Progenitor cell of endocrine pancreas (in vitro differentiated cells): ENCODE measurements at regions not wholly inside any gene's neighbourhood (a gene's known extent, or its start where the extent isn't known, plus 50 kb on each side); places are given as distances from the start of the nearest gene placed in this dataset.
A peak's percentile ranks its signal among the peaks of the same experiment; 100 is the strongest.

ENCODE experiments used
- DNase-seq: peaks from one replicate; pipeline ENCODE4 v3.0.0; 2021; ENCODE audit warnings: low spot score; ENCODE audit not compliant: unreplicated experiment
- H3K27ac Mint-ChIP-seq: 2 replicates; pipeline ENCODE4 v1.8.0; 2021; ENCODE audit warnings: mild to moderate bottlenecking, moderate library complexity, mixed read lengths
- H3K27me3 Mint-ChIP-seq: 2 replicates; pipeline ENCODE4 v1.8.0; 2021; ENCODE audit warnings: mixed read lengths
- H3K36me3 Mint-ChIP-seq: 2 replicates; pipeline ENCODE4 v1.8.0; 2022; ENCODE audit warnings: mixed read lengths; ENCODE audit not compliant: insufficient read depth
- H3K4me1 Mint-ChIP-seq: 2 replicates; pipeline ENCODE4 v1.8.0; 2021; ENCODE audit warnings: low read depth, mixed read lengths
- H3K4me3 Mint-ChIP-seq: 2 replicates; pipeline ENCODE4 v1.8.0; 2021; ENCODE audit warnings: low read depth, mild to moderate bottlenecking, moderate library complexity, mixed read lengths
- H3K9me3 Mint-ChIP-seq: 2 replicates; pipeline ENCODE4 v1.8.0; 2021; ENCODE audit warnings: low read depth, mixed read lengths
- TF ChIP-seq, protein P1 (sequence below): fragments of 200-600 bp; sonication (generic); IDR thresholded peaks from one replicate; pipeline ENCODE4 v1.5.0; 2021; ENCODE audit warnings: antibody characterized with exemption, mild to moderate bottlenecking; ENCODE audit not compliant: unreplicated experiment

DNA sequence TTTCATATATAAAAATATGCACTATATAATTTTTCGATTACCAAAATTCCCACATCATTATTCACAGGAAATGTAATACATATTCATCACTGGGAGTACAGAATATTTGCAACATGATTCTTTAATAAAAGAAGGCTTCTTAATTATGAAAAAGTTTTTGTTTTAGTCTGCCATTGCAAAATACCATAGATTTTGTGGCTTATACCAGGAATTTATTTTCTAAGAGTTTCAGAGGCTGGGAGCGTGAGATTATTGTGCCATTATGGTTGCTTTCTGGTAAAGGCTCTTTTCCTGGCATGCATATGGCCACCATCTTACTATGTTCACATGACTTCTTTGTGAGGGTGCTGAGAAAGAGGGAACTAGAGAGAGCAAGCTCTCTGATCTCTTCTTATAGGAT lies 306.9 kb upstream of the ADGRB3 start:
- Mint-ChIP-seq H3K27me3 (peaks cover 2% of the 10 kb centered on the region), H3K27ac (no peak overlapping the region), H3K4me1 (no peaks in the 10 kb centered on the region), H3K36me3 (no peaks in the 10 kb centered on the region), H3K9me3 (no peaks in the 10 kb centered on the region), H3K4me3 (no peak overlapping the region)
- TF ChIP-seq, protein P1, sequence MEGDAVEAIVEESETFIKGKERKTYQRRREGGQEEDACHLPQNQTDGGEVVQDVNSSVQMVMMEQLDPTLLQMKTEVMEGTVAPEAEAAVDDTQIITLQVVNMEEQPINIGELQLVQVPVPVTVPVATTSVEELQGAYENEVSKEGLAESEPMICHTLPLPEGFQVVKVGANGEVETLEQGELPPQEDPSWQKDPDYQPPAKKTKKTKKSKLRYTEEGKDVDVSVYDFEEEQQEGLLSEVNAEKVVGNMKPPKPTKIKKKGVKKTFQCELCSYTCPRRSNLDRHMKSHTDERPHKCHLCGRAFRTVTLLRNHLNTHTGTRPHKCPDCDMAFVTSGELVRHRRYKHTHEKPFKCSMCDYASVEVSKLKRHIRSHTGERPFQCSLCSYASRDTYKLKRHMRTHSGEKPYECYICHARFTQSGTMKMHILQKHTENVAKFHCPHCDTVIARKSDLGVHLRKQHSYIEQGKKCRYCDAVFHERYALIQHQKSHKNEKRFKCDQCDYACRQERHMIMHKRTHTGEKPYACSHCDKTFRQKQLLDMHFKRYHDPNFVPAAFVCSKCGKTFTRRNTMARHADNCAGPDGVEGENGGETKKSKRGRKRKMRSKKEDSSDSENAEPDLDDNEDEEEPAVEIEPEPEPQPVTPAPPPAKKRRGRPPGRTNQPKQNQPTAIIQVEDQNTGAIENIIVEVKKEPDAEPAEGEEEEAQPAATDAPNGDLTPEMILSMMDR = no peak
- no peak for DNase-seq

- Mint-ChIP-seq H3K4me3 (no peak overlapping the region), H3K4me1 (no peaks in the 10 kb centered on the region), H3K27me3 (no peaks in the 10 kb centered on the region), H3K36me3 (no peaks in the 10 kb centered on the region), H3K27ac (no peak overlapping the region), H3K9me3 (no peaks in the 10 kb centered on the region)
- no peak for DNase-seq
- TF ChIP-seq, protein P1 = no peak
Observed at GRCh38 chr6:68326762-68327161, 308.3 kb upstream of the ADGRB3 start.

DNA sequence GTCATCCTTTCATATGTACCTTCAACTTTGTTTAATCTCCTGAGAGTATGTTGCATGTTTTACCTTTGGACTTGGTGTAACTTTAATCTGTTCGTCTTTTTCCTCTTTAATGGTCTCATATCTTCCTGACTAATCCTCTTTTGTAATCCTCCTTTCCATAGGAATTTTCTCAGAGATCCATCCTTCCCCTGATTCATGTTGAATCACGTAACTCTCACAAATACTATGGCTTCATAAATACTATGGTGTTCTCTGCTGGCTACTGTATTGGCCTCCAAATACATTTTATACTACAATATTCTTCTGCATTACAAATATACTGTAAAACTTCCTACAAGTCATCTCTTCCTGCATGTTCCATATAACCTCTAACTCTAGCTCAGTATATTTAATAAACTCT lies 317.7 kb upstream of the ADGRB3 start:
- H3K36me3 Mint-ChIP-seq = no peaks in the 10 kb centered on the region
- H3K4me3 Mint-ChIP-seq = no peak overlapping the region
- H3K27ac Mint-ChIP-seq = no peak overlapping the region
- H3K9me3 Mint-ChIP-seq = no peaks in the 10 kb centered on the region
- H3K4me1 Mint-ChIP-seq = no peaks in the 10 kb centered on the region
- DNase-seq = no peak
- TF ChIP-seq, protein P1 = no peak
- H3K27me3 Mint-ChIP-seq = no peaks in the 10 kb centered on the region

- Mint-ChIP-seq H3K4me3 (no peak overlapping the region), H3K36me3 (no peaks in the 10 kb centered on the region), H3K4me1 (no peaks in the 10 kb centered on the region), H3K27me3 (no peaks in the 10 kb centered on the region), H3K9me3 (no peaks in the 10 kb centered on the region), H3K27ac (no peak overlapping the region)
- TF ChIP-seq, protein P1 = peak; percentile 41
- DNase-seq = no peak
Observed at GRCh38 chr6:68313911-68314310, 321.2 kb upstream of the ADGRB3 start.

- H3K36me3 Mint-ChIP-seq = no peaks in the 10 kb centered on the region
- no peaks in the 10 kb centered on the region for H3K4me1 Mint-ChIP-seq
- TF ChIP-seq, protein P1 = no peak
- no peaks in the 10 kb centered on the region for H3K27me3 Mint-ChIP-seq
- H3K27ac Mint-ChIP-seq = no peak overlapping the region
- H3K9me3 Mint-ChIP-seq = peaks cover 10% of the 10 kb centered on the region
- no peak for DNase-seq
- no peak overlapping the region for H3K4me3 Mint-ChIP-seq
Observed at GRCh38 chr6:68307301-68307700, 327.8 kb upstream of the ADGRB3 start.
